HEK293 (cell line): ENCODE measurements at regions not wholly inside any gene's neighbourhood (a gene's known extent, or its start where the extent isn't known, plus 50 kb on each side); places are given as distances from the start of the nearest gene placed in this dataset.

Experiments
- CTCF ChIA-PET: fragments of 350-600 bp; formaldehyde crosslinking; extraction: SDS; loops from one replicate; lab custom pipeline; 2021; ENCODE audit warnings: antibody characterized with exemption; lab: Yijun Ruan, JAX
- POLR2A ChIA-PET: fragments of 300-600 bp; formaldehyde crosslinking; extraction: SDS; loops from one replicate; lab custom pipeline; 2020; ENCODE audit warnings: antibody characterized with exemption, inconsistent platforms; lab: Yijun Ruan, JAX
- H3K27ac ChIP-seq: fragments of 200-500 bp; sonication (Bioruptor generic); 2 replicates; pipeline ENCODE4 v1.5.1; 2014; ENCODE audit warnings: low read depth, low read length, control low read depth, inconsistent platforms; ENCODE audit errors: extremely low read depth
- H3K36me3 ChIP-seq, 2 experiments: fragments of 200-500 bp in 1 of 2; sonication (Bioruptor generic) in 1 of 2; 1 replicate in 1 of 2; 2 replicates in 1 of 2; pipeline ENCODE4 v1.5.1; 2014 to 2017; ENCODE audit warnings: inconsistent platforms in 2 of 2, low read length in 2 of 2; ENCODE audit not compliant: control insufficient read depth in 2 of 2, insufficient read depth in 1 of 2
- H3K4me1 ChIP-seq: fragments of 200-500 bp; sonication (Bioruptor generic); 2 replicates; pipeline ENCODE4 v1.5.1; 2014; ENCODE audit warnings: mild to moderate bottlenecking, low read length, inconsistent platforms; ENCODE audit not compliant: control insufficient read depth, insufficient read depth
- H3K4me3 ChIP-seq: 2 replicates; pipeline ENCODE4 v1.5.1; 2011; ENCODE audit warnings: low read depth, mild to moderate bottlenecking, control low read depth, low read length, moderate library complexity
- H3K9me3 ChIP-seq: fragments of 200-500 bp; sonication (Bioruptor generic); 2 replicates; pipeline ENCODE4 v1.5.1; 2014; ENCODE audit warnings: low read depth, low read length, inconsistent platforms; ENCODE audit not compliant: control insufficient read depth, insufficient read depth
- EGR2 ChIP-seq: fragments of 450-650 bp; formaldehyde crosslinking; IDR thresholded peaks from 2 replicates; pipeline ENCODE4 v1.5.1; 2016; ENCODE audit warnings: low read depth, missing biosample characterization, missing genetic modification characterization
- KLF8 ChIP-seq: fragments of 450-650 bp; formaldehyde crosslinking; IDR thresholded peaks from 2 replicates; pipeline ENCODE4 v1.5.1; 2016; ENCODE audit warnings: missing biosample characterization, missing genetic modification characterization
- SCRT2 ChIP-seq: fragments of 450-650 bp; formaldehyde crosslinking; IDR thresholded peaks from 2 replicates; pipeline ENCODE4 v1.5.1; 2016; ENCODE audit warnings: missing biosample characterization, missing genetic modification characterization
- ZNF112 ChIP-seq: fragments of 450-650 bp; formaldehyde crosslinking; IDR thresholded peaks from 2 replicates; pipeline ENCODE4 v1.5.0; 2017; ENCODE audit warnings: missing biosample characterization, missing genetic modification characterization
- ZNF140 ChIP-seq: fragments of 450-650 bp; formaldehyde crosslinking; IDR thresholded peaks from 2 replicates; pipeline ENCODE4 v1.5.1; 2016; ENCODE audit warnings: missing biosample characterization, missing genetic modification characterization
- ZNF266 ChIP-seq: fragments of 450-650 bp; formaldehyde crosslinking; IDR thresholded peaks from 2 replicates; pipeline ENCODE4 v1.5.1; 2016; ENCODE audit warnings: missing biosample characterization, missing genetic modification characterization, low read depth
- ZNF514 ChIP-seq: fragments of 450-650 bp; formaldehyde crosslinking; IDR thresholded peaks from 2 replicates; pipeline ENCODE4 v1.5.1; 2016; ENCODE audit warnings: missing biosample characterization, missing genetic modification characterization
- ZNF529 ChIP-seq: fragments of 450-650 bp; formaldehyde crosslinking; IDR thresholded peaks from 2 replicates; pipeline ENCODE4 v1.5.1; 2017; ENCODE audit warnings: missing genetic modification characterization, missing biosample characterization; ENCODE audit not compliant: insufficient replicate concordance
- ZNF549 ChIP-seq: fragments of 450-650 bp; IDR thresholded peaks from 2 replicates; pipeline ENCODE4 v1.5.1; 2018; ENCODE audit warnings: missing biosample characterization, missing genetic modification characterization, mild to moderate bottlenecking, inconsistent platforms, moderate library complexity
- ZNF664 ChIP-seq: fragments of 450-650 bp; formaldehyde crosslinking; IDR thresholded peaks from 2 replicates; pipeline ENCODE4 v1.5.1; 2016; ENCODE audit warnings: missing biosample characterization, missing genetic modification characterization
- ZNF76 ChIP-seq: fragments of 450-650 bp; formaldehyde crosslinking; IDR thresholded peaks from 2 replicates; pipeline ENCODE4; 2016; ENCODE audit warnings: low read depth, missing biosample characterization, missing genetic modification characterization, borderline replicate concordance
- ZNF776 ChIP-seq: fragments of 450-650 bp; formaldehyde crosslinking; IDR thresholded peaks from 2 replicates; pipeline ENCODE4 v1.5.0; 2017; ENCODE audit warnings: missing biosample characterization, missing genetic modification characterization, borderline replicate concordance
- TF ChIP-seq, protein P1 (sequence below): fragments of 450-650 bp; formaldehyde crosslinking; IDR thresholded peaks from 2 replicates; pipeline ENCODE4 v1.5.1; 2016; ENCODE audit warnings: missing biosample characterization, missing genetic modification characterization
- TF ChIP-seq, protein P2 (sequence below): fragments of 450-650 bp; formaldehyde crosslinking; IDR thresholded peaks from 2 replicates; pipeline ENCODE4 v1.5.1; 2016; ENCODE audit warnings: missing biosample characterization, missing genetic modification characterization
- TF ChIP-seq, protein P3 (sequence below): fragments of 450-650 bp; formaldehyde crosslinking; IDR thresholded peaks from 2 replicates; pipeline ENCODE4 v1.5.1; 2016; ENCODE audit warnings: missing biosample characterization, missing genetic modification characterization
- TF ChIP-seq, protein P4 (sequence below): fragments of 450-650 bp; formaldehyde crosslinking; IDR thresholded peaks from 2 replicates; pipeline ENCODE4 v1.5.1; 2016; ENCODE audit warnings: missing biosample characterization, missing genetic modification characterization
- TF ChIP-seq, protein P5 (sequence below): fragments of 450-650 bp; formaldehyde crosslinking; IDR thresholded peaks from 2 replicates; pipeline ENCODE4 v1.5.1; 2016; ENCODE audit warnings: missing biosample characterization, missing genetic modification characterization, borderline replicate concordance
- TF ChIP-seq, protein P6 (sequence below): fragments of 450-650 bp; IDR thresholded peaks from 2 replicates; pipeline ENCODE4 v1.5.1; 2018; ENCODE audit warnings: missing biosample characterization, missing genetic modification characterization

DNA sequence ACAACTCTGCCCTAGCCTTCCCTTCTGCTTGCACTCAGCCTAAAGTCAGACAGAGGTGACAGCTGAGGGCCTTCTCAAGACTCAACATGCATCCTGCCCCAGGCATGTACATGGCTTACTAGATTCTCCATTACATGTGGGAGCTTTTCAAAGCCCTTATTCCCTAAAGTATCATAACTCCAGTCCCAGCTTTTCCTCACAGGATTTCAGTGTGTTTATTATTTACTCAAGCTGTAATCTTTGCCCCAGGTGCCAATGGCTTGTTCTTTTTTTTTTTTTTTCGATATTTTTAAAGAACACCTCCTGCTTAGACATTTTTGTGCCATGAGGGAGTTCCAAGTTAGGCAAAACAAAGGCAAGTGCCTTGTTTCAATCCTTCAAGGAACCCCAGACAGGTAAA lies 154.0 kb upstream of the RADX start:
- no peaks in the 10 kb centered on the region for H3K36me3 ChIP-seq
- no peak overlapping the region for H3K4me3 ChIP-seq
- ChIA-PET POLR2A (no interaction called here), CTCF (interaction anchor here (0.6 kb wide), 1 partner anchor 24 kb away, joined by 5 read pairs; no protein-coding TSS in a partner anchor)
- no peaks in the 10 kb centered on the region for H3K4me1 ChIP-seq
- H3K27ac ChIP-seq: no peak overlapping the region
- TF ChIP-seq ZNF514 (tag by site-specific recombination) (no peak), ZNF112 (tag by site-specific recombination) (no peak), KLF8 (tag by site-specific recombination) (no peak), ZNF266 (tag by site-specific recombination) (no peak), ZNF549 (no peak), ZNF76 (tag by site-specific recombination) (no peak), ZNF529 (tag by site-specific recombination) (no peak), ZNF664 (tag by site-specific recombination) (no peak), ZNF776 (tag by site-specific recombination) (no peak)
- TF ChIP-seq, protein P1, sequence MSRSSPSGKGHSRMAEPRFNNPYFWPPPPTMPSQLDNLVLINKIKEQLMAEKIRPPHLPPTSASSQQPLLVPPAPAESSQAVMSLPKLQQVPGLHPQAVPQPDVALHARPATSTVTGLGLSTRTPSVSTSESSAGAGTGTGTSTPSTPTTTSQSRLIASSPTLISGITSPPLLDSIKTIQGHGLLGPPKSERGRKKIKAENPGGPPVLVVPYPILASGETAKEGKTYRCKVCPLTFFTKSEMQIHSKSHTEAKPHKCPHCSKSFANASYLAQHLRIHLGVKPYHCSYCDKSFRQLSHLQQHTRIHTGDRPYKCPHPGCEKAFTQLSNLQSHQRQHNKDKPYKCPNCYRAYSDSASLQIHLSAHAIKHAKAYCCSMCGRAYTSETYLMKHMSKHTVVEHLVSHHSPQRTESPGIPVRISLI: no peak
- TF ChIP-seq, protein P2, sequence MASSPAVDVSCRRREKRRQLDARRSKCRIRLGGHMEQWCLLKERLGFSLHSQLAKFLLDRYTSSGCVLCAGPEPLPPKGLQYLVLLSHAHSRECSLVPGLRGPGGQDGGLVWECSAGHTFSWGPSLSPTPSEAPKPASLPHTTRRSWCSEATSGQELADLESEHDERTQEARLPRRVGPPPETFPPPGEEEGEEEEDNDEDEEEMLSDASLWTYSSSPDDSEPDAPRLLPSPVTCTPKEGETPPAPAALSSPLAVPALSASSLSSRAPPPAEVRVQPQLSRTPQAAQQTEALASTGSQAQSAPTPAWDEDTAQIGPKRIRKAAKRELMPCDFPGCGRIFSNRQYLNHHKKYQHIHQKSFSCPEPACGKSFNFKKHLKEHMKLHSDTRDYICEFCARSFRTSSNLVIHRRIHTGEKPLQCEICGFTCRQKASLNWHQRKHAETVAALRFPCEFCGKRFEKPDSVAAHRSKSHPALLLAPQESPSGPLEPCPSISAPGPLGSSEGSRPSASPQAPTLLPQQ (tag by site-specific recombination): no peak
- TF ChIP-seq, protein P3, sequence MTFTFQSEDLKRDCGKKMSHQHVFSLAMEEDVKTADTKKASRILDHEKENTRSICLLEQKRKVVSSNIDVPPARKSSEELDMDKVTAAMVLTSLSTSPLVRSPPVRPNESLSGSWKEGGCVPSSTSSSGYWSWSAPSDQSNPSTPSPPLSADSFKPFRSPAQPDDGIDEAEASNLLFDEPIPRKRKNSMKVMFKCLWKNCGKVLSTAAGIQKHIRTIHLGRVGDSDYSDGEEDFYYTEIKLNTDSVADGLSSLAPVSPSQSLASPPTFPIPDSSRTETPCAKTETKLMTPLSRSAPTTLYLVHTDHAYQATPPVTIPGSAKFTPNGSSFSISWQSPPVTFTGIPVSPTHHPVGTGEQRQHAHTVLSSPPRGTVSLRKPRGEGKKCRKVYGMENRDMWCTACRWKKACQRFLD (tag by site-specific recombination): no peak
- TF ChIP-seq, protein P4, sequence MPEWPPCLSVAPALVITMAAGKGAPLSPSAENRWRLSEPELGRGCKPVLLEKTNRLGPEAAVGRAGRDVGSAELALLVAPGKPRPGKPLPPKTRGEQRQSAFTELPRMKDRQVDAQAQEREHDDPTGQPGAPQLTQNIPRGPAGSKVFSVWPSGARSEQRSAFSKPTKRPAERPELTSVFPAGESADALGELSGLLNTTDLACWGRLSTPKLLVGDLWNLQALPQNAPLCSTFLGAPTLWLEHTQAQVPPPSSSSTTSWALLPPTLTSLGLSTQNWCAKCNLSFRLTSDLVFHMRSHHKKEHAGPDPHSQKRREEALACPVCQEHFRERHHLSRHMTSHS: no peak
- TF ChIP-seq, protein P5, sequence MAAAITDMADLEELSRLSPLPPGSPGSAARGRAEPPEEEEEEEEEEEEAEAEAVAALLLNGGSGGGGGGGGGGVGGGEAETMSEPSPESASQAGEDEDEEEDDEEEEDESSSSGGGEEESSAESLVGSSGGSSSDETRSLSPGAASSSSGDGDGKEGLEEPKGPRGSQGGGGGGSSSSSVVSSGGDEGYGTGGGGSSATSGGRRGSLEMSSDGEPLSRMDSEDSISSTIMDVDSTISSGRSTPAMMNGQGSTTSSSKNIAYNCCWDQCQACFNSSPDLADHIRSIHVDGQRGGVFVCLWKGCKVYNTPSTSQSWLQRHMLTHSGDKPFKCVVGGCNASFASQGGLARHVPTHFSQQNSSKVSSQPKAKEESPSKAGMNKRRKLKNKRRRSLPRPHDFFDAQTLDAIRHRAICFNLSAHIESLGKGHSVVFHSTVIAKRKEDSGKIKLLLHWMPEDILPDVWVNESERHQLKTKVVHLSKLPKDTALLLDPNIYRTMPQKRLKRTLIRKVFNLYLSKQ: no peak
- no peaks in the 10 kb centered on the region; the same call in 1 of the 2 replicates for H3K9me3 ChIP-seq

DNA sequence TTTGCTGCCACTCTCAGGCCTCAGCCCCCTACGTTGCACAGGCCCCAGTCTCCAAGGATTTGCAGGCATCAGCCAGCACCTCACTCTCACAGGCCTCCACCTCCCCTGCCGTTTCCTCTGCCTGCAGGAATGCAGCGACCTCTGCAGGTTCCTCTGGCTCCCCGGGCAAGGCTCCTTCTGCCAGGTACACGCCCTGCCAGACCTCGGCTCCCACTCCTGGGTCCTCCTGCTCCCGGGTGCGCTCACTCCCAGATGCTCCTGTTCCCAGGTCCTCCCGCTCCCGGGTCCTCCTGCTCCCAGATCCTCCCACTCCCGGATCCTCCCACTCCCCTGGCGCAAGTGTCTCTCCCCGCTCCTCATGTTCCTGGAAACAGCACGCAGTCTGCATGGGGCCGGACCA lies 144.4 kb upstream of the RADX start:
- ChIA-PET CTCF (interaction anchor here (1.9 kb wide), 1 partner anchor 14 kb away, joined by 6 read pairs; no protein-coding TSS in a partner anchor), POLR2A (no interaction called here)
- TF ChIP-seq ZNF140 (tag by site-specific recombination): no peak
- H3K4me1 ChIP-seq: no peaks in the 10 kb centered on the region
- no peaks in the 10 kb centered on the region for H3K36me3 ChIP-seq
- no peaks in the 10 kb centered on the region for H3K9me3 ChIP-seq
- no peak overlapping the region for H3K4me3 ChIP-seq
- no peak overlapping the region for H3K27ac ChIP-seq

DNA sequence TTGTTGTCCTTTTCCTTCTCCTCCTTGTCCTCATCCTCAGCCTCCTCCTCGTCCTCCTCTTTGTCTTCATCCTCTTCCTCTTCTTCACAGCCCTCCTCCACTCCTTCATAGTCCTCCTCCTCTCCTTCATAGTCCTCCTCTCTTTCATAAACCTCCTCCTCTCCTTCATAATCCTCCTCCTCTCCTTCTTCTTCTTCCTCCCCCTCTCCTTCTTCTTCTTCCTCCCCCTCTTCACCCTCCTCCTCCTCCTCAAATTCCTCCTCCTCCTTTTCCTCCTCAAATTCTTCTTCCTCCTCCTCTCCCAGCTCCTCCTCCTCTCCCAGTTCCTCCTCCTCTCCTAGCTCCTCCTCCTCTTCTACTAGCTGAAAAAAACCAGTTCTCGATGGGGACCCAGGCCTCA lies 143.8 kb upstream of the RADX start:
- Histone ChIP-seq H3K36me3 (no peaks in the 10 kb centered on the region), H3K4me1 (no peaks in the 10 kb centered on the region), H3K27ac (no peak overlapping the region), H3K4me3 (no peak overlapping the region), H3K9me3 (no peaks in the 10 kb centered on the region)
- ChIA-PET POLR2A (no interaction called here), CTCF (interaction anchor here (1.3 kb wide), 1 partner anchor 13 kb away, joined by 6 read pairs; no protein-coding TSS in a partner anchor)
- peak; percentile 65; the same call in 1 of the 2 replicates for TF ChIP-seq EGR2 (tag by site-specific recombination)
- no peak for TF ChIP-seq SCRT2 (tag by site-specific recombination)
- TF ChIP-seq, protein P6, sequence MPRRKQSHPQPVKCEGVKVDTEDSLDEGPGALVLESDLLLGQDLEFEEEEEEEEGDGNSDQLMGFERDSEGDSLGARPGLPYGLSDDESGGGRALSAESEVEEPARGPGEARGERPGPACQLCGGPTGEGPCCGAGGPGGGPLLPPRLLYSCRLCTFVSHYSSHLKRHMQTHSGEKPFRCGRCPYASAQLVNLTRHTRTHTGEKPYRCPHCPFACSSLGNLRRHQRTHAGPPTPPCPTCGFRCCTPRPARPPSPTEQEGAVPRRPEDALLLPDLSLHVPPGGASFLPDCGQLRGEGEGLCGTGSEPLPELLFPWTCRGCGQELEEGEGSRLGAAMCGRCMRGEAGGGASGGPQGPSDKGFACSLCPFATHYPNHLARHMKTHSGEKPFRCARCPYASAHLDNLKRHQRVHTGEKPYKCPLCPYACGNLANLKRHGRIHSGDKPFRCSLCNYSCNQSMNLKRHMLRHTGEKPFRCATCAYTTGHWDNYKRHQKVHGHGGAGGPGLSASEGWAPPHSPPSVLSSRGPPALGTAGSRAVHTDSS (tag by site-specific recombination): peak; percentile 74; the same call in 1 of the 2 replicates
